ENCODE measurements at regions not wholly inside any gene's neighbourhood (a gene's known extent, or its start where the extent isn't known, plus 50 kb on each side); places are given as distances from the start of the nearest gene placed in this dataset.

GRCh38 chr7:41384418-41384817 lies 318.5 kb downstream of the INHBA start:
- DNase-seq (ENCODE audit: low read depth in 2 of 3, low spot score in 2 of 3): no peak

- DNase-seq (ENCODE audit: low read depth in 2 of 3, low spot score in 2 of 3): no peak
These were observed 319.3 kb downstream of the INHBA start for GRCh38 chr7:41383596-41383995.

GRCh38 chr7:41378156-41378555 lies 324.7 kb downstream of the INHBA start:
- DNase-seq (ENCODE audit: low read depth in 2 of 3, low spot score in 2 of 3): no peak

GRCh38 chr7:41375582-41375981 lies 327.3 kb downstream of the INHBA start:
- DNase-seq (ENCODE audit: low read depth in 2 of 3, low spot score in 2 of 3): no peak

GRCh38 chr7:41374150-41374848 lies 328.6 kb downstream of the INHBA start:
- DNase-seq (ENCODE audit: low read depth in 2 of 3, low spot score in 2 of 3): no peak

- no peak for DNase-seq (ENCODE audit: low read depth in 2 of 3, low spot score in 2 of 3)
These were observed 334.7 kb downstream of the INHBA start for GRCh38 chr7:41367967-41368882.

- no peak for DNase-seq (ENCODE audit: low read depth in 2 of 3, low spot score in 2 of 3)
These were observed 351.8 kb downstream of the INHBA start for GRCh38 chr7:41351091-41351490.

- DNase-seq (ENCODE audit: low read depth in 2 of 3, low spot score in 2 of 3): no peak
These were observed 356.0 kb downstream of the INHBA start for GRCh38 chr7:41346878-41347277.

- no peak for DNase-seq (ENCODE audit: low read depth in 2 of 3, low spot score in 2 of 3)
These were observed 362.8 kb downstream of the INHBA start for GRCh38 chr7:41339913-41340676.

GRCh38 chr7:41336981-41337380 lies 365.9 kb downstream of the INHBA start:
- no peak for DNase-seq (ENCODE audit: low read depth in 2 of 3, low spot score in 2 of 3)

GRCh38 chr7:41336455-41336952 lies 366.4 kb downstream of the INHBA start:
- DNase-seq (ENCODE audit: low read depth in 2 of 3, low spot score in 2 of 3): no peak

- no peak for DNase-seq (ENCODE audit: low read depth in 2 of 3, low spot score in 2 of 3)
These were observed 368.6 kb downstream of the INHBA start for GRCh38 chr7:41334071-41334862.

GRCh38 chr7:41333511-41333910 lies 369.4 kb downstream of the INHBA start:
- no peak for DNase-seq (ENCODE audit: low read depth in 2 of 3, low spot score in 2 of 3)

GRCh38 chr7:41331194-41331593 lies 371.7 kb downstream of the INHBA start:
- no peak for DNase-seq (ENCODE audit: low read depth in 2 of 3, low spot score in 2 of 3)

GRCh38 chr7:41328544-41328943 lies 374.3 kb downstream of the INHBA start:
- no peak for DNase-seq (ENCODE audit: low read depth in 2 of 3, low spot score in 2 of 3)

- DNase-seq (ENCODE audit: low read depth in 2 of 3, low spot score in 2 of 3): no peak
These were observed 374.8 kb downstream of the INHBA start for GRCh38 chr7:41328131-41328530.

- DNase-seq (ENCODE audit: low read depth in 2 of 3, low spot score in 2 of 3): no peak
These were observed 376.3 kb downstream of the INHBA start for GRCh38 chr7:41326616-41327015.

GRCh38 chr7:41323806-41324205 lies 379.1 kb downstream of the INHBA start:
- DNase-seq (ENCODE audit: low read depth in 2 of 3, low spot score in 2 of 3): no peak

GRCh38 chr7:41319581-41319980 lies 383.3 kb downstream of the INHBA start:
- DNase-seq (ENCODE audit: low read depth in 2 of 3, low spot score in 2 of 3): no peak

- no peak for DNase-seq (ENCODE audit: low read depth in 2 of 3, low spot score in 2 of 3)
These were observed 386.5 kb downstream of the INHBA start for GRCh38 chr7:41316410-41316809.

All from hematopoietic multipotent progenitor cell (in vitro differentiated cells).